ENCODE measurements at regions not wholly inside any gene's neighbourhood (a gene's known extent, or its start where the extent isn't known, plus 50 kb on each side); places are given as distances from the start of the nearest gene placed in this dataset.

GRCh38 chr3:30356866-30357753 lies 249.3 kb upstream of the TGFBR2 start:
- DNase-seq (ENCODE audit: low read depth), result peak; percentile 10

GRCh38 chr3:30357897-30358296 lies 248.5 kb upstream of the TGFBR2 start:
- DNase-seq (ENCODE audit: low read depth), result no peak

DNA sequence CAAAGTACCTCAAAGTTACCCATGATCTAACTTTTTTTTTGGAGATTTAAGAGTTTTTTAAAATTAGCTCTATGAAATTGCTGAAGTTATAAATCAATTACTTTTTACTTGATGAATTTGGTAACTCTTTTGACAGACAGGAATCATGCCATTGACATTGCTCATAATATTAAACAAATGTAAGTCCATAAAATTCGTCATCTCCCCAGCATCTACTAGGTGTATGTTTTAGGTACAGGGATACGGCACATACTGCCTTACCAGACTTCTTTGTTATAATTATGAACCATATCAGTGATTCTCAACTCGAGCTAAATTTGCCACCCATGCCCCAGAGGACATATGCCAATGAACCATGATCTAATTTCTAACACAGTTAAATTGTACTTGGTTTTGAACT lies 247.5 kb upstream of the TGFBR2 start:
- no peak for DNase-seq (ENCODE audit: low read depth)

DNA sequence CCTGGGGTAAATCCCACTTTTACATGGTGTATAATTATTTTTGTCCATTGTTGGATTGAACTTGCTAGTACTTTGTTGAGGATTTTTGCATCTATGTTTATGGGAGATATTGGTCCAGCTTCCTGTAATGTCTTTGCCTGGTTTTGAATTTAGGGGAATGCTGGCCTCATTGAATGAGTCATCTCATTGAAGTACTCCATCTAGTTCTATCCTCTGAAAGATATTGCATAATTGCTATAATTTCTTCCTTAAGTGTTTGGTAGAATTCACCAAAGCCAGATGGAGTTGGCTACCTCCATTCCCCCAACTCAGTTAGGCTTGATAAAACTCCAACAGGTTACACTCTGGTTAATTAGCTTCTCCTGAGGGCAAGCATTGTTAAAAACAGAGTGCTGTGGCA lies 237.4 kb upstream of the TGFBR2 start:
- DNase-seq (ENCODE audit: low read depth), result peak; percentile 71

DNA sequence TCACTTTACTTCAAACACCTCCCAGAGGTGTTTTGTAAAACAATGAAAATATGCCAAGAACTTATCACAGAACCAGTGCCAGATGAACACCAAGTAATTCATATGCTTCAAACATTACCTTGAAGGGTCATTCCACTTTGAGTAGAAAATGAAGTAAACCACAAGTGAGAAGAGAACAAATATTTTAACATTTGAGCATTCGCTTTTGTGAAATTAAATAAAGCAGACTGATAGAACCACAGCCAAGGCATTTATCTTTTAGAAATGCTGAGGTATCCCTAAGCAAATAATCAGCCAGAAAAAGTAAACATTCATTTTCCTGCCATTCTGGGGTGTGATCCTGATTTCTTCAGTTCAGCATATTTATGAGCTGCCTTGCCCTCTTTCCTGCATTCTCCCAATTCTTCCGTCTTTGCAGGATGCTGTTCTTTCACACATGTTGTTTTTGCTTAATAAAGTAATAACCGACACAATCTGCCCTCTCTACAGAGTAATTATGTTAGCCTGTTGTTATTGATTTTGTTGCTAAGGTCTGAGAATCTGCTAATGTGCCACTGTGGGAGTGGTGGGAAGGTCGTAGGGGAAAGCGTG lies 235.6 kb upstream of the TGFBR2 start:
- peak; percentile 77 for DNase-seq (ENCODE audit: low read depth)

GRCh38 chr3:30372837-30373236 lies 233.6 kb upstream of the TGFBR2 start:
- no peak for DNase-seq (ENCODE audit: low read depth)

- DNase-seq (ENCODE audit: low read depth), result no peak
Measured at GRCh38 chr3:30384546-30385072, 221.8 kb upstream of the TGFBR2 start.

- no peak for DNase-seq (ENCODE audit: low read depth)
Measured at GRCh38 chr3:30393079-30393478, 213.3 kb upstream of the TGFBR2 start.

GRCh38 chr3:30397030-30397429 lies 209.4 kb upstream of the TGFBR2 start:
- DNase-seq (ENCODE audit: low read depth), result no peak

- DNase-seq (ENCODE audit: low read depth), result peak; percentile 41
Measured at GRCh38 chr3:30399394-30400181, 206.8 kb upstream of the TGFBR2 start.

DNA sequence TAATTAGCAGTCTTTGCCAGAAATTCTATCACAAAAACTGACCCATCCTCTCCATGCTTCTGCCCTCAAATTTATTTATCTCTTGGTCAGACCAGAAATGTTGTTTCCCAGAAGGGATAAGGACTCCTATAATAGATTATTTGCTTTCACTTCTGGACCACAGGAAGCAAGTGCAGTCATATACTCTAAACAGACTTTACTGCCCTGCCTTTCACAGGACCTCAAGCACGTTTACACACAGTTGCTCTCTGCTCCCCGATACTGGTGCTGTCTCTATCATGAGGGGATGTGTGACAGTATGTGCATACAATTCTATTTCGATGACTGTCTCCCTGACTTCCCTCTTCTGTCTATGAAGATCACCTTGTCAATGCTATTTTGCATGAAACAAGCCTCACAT lies 205.5 kb upstream of the TGFBR2 start:
- peak; percentile 28 for DNase-seq (ENCODE audit: low read depth)

DNA sequence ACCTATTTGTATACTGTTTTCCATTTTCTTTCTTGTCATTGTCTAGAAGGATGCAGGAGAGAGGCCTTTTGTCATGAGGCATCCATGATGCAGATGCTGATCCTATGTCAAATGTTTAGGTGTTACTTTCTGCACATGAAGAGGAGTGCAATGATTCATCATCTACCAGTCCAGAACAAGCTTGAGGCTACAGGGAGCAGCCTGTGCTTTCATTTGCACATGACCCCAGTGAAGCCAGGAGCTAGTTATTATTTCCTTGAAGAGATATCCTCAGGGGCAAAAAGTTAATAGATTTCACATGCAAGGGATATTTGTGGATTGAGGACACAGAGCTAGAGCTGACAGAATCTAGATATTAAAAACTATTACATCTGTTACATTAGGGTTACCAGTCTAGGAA lies 204.4 kb upstream of the TGFBR2 start:
- DNase-seq (ENCODE audit: low read depth), result peak; percentile 74

- DNase-seq (ENCODE audit: low read depth), result no peak
Measured at GRCh38 chr3:30407651-30408050, 198.8 kb upstream of the TGFBR2 start.

GRCh38 chr3:30408105-30408557 lies 198.3 kb upstream of the TGFBR2 start:
- peak; percentile 34 for DNase-seq (ENCODE audit: low read depth)

GRCh38 chr3:30418443-30418842 lies 188.0 kb upstream of the TGFBR2 start:
- DNase-seq (ENCODE audit: low read depth), result peak; percentile 47

DNA sequence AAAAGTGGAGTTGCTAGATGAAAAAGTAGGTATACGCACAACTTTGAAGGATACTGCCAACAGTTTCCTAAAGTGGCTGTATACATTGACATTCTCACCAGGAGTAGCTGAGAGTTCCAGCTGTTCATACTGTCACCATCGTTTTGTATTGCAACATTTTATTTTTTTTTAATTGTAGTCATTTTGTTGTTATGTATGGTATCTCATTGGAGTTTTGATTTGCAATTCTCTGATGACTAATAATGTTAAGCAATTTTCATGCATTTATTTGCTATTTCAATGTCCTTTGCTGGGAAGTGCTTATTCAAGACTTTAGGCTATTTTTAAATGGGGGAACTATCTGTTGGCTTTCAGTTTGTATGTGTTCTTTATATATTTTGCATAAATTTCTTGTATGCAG lies 185.1 kb upstream of the TGFBR2 start:
- DNase-seq (ENCODE audit: low read depth), result peak; percentile 80

DNA sequence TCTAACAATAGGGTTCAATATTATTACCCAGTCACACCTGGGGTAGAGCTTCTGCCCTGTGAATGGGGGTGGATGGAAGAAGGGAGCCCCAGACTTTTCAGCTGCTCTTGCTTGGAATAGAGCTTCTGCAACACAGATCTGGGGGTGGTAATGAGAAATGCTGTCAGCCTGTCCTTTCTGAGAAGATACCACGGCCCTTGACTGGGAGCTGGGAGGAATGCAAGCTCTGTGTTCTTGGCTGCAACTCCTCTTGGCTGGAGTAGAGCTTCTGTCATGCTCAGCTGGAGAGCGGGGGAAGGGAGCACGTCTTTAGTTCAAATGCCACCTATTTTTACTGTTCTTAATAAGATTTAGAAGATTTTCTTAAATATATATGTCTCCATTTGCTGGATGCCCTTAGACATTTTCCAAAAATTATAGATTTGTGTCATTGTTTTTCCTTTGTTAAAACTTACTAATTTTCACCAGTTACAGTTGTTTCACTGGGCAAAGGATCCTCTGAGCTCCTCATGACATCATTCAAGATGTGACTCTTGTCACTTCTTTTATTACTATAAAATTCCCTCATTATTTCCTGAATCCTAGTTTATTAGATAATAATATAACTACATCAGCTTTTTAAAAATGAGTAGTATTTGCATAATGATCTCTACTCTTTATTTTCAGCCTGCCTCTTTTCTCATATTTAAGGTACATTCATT lies 180.0 kb upstream of the TGFBR2 start:
- DNase-seq (ENCODE audit: low read depth), result peak; percentile 70

DNA sequence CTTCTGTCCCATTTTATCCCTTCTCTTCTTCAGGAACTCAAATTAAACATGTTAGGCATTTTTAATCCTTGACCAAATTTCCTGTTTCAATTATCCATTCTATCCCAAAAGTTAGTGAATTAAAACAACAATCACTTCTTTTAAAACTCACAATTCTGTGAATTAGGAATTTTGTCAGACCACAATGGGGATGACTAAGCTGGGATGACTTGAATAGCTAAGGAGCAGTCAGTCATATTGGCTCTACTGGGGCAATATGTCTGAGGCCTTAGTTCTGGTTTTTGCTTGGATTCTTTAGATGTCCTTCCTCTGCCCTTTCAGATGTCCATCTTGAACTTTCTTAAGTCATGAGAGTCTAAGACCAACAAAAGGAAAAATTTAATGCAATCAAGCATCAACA lies 178.2 kb upstream of the TGFBR2 start:
- DNase-seq (ENCODE audit: low read depth), result peak; percentile 92

DNA sequence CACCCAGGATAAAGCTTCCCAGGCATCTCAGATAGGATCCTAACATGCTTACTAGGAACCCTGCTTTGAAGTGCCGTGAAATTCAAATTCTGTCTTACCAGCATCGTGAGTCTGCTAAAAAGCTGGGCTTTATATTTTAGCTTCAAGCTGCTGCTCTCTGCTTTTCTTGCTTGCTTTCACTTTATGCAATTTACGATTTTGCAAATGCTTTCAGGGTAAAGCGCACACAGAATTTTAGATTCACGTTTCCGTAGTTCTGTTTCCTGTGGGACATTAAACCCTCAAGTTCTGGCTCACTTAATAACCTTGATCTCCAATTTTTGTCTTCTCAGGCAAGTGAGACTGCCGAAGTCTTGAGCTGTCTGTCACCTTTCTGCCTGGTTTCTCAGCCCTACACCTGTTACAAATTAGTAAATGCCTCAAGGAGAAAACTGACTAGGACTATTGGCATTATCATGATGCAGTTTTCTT lies 170.5 kb upstream of the TGFBR2 start:
- DNase-seq (ENCODE audit: low read depth), result peak; percentile 32

DNA sequence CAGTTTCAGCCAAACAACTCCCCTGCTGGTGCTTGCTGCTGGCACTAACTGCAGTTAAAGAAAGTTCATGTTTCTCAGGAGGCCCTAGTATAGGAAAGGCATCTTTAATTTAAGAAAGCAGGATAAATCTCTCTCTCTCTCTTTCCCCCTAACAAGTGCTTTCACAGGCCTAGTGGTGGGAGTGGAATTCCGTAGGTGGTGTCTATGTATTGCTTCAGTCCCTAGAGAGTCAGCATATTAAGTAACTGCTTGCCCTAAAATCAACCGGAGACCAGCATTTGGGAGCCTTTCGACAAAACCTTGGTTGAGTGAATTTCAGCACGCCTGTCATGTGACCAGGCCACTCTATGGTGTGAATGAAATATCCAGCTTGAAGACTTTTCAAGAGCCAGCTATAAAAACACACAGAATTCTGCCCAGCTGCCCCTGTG lies 169.2 kb upstream of the TGFBR2 start:
- peak; percentile 30 for DNase-seq (ENCODE audit: low read depth)

DNA sequence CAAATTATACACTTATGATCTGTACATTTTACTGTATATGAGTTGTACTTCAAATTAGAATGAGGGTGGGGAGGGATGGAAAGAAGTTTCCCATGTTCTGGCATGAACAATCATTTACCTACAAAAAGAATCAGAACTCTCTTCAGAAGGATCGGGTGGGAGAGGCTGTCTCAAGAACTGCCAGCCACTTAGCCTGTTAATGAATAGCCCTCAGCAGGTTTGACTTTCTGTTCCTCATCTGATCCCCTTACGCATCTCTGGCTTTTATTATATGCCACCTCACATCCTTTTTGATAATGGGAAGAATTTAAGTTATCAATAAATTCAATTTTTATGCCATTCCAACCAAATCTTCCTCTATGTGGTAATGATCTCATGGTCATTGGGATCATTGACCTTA lies 168.3 kb upstream of the TGFBR2 start:
- no peak for DNase-seq (ENCODE audit: low read depth)
